Vagina (tissue), 2 donors: ENCODE measurements at regions not wholly inside any gene's neighbourhood (a gene's known extent, or its start where the extent isn't known, plus 50 kb on each side); places are given as distances from the start of the nearest gene placed in this dataset.

Experiments
- DNase-seq, 2 donors: peaks; one replicate each; pipeline ENCODE4 v3.0.0-alpha.2; 2017; ENCODE audit errors: extremely low spot score in 2 of 2
- H3K27ac ChIP-seq: fragments of 200-600 bp; sonication (generic); one replicate; pipeline ENCODE4 v1.5.1; 2019
- H3K27me3 ChIP-seq: fragments of 200-600 bp; sonication (generic); one replicate; pipeline ENCODE4 v1.5.1; 2019
- H3K36me3 ChIP-seq, 2 donors: fragments of 200-600 bp; sonication (generic); one replicate each; pipeline ENCODE4 v1.5.1; 2017 to 2019
- H3K4me1 ChIP-seq: fragments of 200-600 bp; sonication (generic); one replicate; pipeline ENCODE4 v1.5.1; 2019
- H3K4me3 ChIP-seq, 2 donors: fragments of 200-600 bp; sonication (generic); 1 replicate in 1 of 2; 2 replicates in 1 of 2; pipeline ENCODE4 v1.5.1; 2016 to 2019
- H3K9me3 ChIP-seq: fragments of 200-600 bp; sonication (generic); one replicate; pipeline ENCODE4 v1.5.1; 2019
- CTCF ChIP-seq, 3 experiments: fragments of 450-650 bp in 2 of 3; fragments of 200-600 bp in 1 of 3; sonication (generic) in 1 of 3; IDR thresholded peaks; one replicate each; pipeline ENCODE4 v1.5.1; 2017 to 2019; ENCODE audit warnings: antibody characterized with exemption in 3 of 3, mild to moderate bottlenecking in 2 of 3, moderate library complexity in 2 of 3
- POLR2A ChIP-seq, 2 donors: fragments of 450-650 bp; IDR thresholded peaks; one replicate each; pipeline ENCODE4 v1.6.1; 2017; ENCODE audit warnings: antibody characterized with exemption in 2 of 2, mild to moderate bottlenecking in 2 of 2, moderate library complexity in 2 of 2
- POLR2AphosphoS5 ChIP-seq, 2 donors: sonication (generic); formaldehyde crosslinking; IDR thresholded peaks; one replicate each; pipeline ENCODE4 v1.9.0; 2017; ENCODE audit warnings: antibody characterized with exemption in 2 of 2, mild to moderate bottlenecking in 2 of 2, low read depth in 1 of 2; ENCODE audit not compliant: insufficient read depth in 1 of 2
- intact Hi-C: fragments of 100-400 bp; cut with DNase I; formaldehyde crosslinking; loops from one replicate; pipeline ENCODE4 v1.15.1; 2023

- DNase-seq, result peak; percentile 20 to 34
- Histone ChIP-seq H3K27ac (no peak overlapping the region), H3K4me1 (peaks cover 10% of the 10 kb centered on the region), H3K4me3 (no peak overlapping the region), H3K36me3 (no peaks in the 10 kb centered on the region), H3K27me3 (no peaks in the 10 kb centered on the region), H3K9me3 (no peaks in the 10 kb centered on the region)
- no peak for TF ChIP-seq POLR2AphosphoS5 (IDR thresholded peaks at IDR 0.05; ENCODE audit: insufficient read depth in 1 of 2, low read depth in 1 of 2)
- TF ChIP-seq POLR2A (IDR thresholded peaks at IDR 0.05), result no peak
- no peak for TF ChIP-seq CTCF (IDR thresholded peaks at IDR 0.05)
- intact Hi-C loops, result no loop called here
These were observed 396.8 kb downstream of the MED10 start for GRCh38 chr5:5981562-5981961.

DNA sequence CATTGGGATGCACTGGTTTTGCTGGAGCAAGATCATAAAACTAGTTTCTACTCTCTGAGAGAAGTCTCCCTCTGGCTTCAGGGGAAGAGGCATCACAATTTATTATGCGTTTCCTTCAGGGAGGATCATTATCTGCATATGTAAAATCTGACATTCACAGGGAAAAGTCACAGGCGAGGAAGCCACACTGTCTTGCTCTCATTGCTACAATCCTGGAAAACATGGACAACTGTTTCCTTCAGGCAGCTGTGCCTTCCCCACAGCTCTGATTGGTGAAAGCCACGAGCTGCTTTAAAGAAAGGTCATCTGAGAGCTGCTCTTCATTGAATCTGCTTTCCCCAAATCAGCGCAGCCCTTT is 397.8 kb downstream of the MED10 start:
- TF ChIP-seq CTCF (IDR thresholded peaks at IDR 0.05), result no peak
- TF ChIP-seq POLR2A (IDR thresholded peaks at IDR 0.05), result no peak
- no peak for TF ChIP-seq POLR2AphosphoS5 (IDR thresholded peaks at IDR 0.05; ENCODE audit: insufficient read depth in 1 of 2, low read depth in 1 of 2)
- intact Hi-C loops, result no loop called here

DNA sequence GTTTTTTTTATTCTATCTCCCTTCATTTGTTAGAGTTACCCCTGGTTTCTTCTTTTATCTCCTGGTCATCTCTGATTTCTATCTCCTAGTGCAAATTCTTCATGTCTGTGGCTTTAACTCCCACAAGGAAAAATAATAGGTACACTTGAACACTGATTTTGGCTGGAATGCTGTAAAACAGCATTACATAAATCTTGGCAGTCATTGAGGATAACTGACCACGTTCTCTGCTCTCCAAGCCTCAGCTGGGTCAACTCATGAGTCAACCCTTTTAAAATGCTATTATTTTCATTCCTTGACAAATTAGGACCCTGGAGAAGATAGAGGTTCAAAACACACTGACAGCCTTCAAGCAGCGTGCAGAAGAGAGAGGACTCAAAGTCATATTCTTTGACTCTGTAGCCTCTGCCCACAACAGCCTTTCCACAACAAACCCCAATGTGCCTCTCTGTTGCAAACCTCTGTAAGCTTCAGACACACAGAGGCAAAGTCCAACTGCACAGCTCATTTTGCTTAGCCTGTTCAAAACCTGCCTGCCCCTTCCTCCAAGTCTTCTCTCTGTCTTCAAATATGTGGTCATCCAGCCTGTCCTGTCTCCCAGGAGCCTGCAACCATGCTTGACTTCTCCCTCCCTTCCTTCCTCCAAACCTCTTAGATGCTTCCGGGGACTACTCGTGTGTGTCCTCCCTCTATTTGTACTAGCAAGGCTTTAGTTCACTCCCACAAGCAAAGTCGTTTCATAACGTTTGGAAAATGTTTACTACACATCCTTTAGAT is 398.4 kb downstream of the MED10 start:
- peak overlapping the region; percentile 55 for H3K27ac ChIP-seq
- H3K4me3 ChIP-seq, result no peak overlapping the region
- no peaks in the 10 kb centered on the region for H3K27me3 ChIP-seq
- H3K9me3 ChIP-seq, result no peaks in the 10 kb centered on the region
- no peak for TF ChIP-seq POLR2AphosphoS5 (IDR thresholded peaks at IDR 0.05; ENCODE audit: insufficient read depth in 1 of 2, low read depth in 1 of 2)
- no peak for TF ChIP-seq POLR2A (IDR thresholded peaks at IDR 0.05)
- no peak for TF ChIP-seq CTCF (IDR thresholded peaks at IDR 0.05)
- no peaks in the 10 kb centered on the region for H3K36me3 ChIP-seq
- peak; percentile 61 to 84 for DNase-seq
- peaks cover 10% of the 10 kb centered on the region for H3K4me1 ChIP-seq
- intact Hi-C loops, result no loop called here

More for the DNA sequence above, 397.8 kb downstream of the MED10 start:
- Histone ChIP-seq H3K36me3 (no peaks in the 10 kb centered on the region), H3K4me3 (no peak overlapping the region), H3K9me3 (no peaks in the 10 kb centered on the region), H3K27ac (peak overlapping the region; percentile 55), H3K27me3 (no peaks in the 10 kb centered on the region), H3K4me1 (peaks cover 10% of the 10 kb centered on the region)
- DNase-seq, result peak in 1 of 2 donors; percentile 22

DNA sequence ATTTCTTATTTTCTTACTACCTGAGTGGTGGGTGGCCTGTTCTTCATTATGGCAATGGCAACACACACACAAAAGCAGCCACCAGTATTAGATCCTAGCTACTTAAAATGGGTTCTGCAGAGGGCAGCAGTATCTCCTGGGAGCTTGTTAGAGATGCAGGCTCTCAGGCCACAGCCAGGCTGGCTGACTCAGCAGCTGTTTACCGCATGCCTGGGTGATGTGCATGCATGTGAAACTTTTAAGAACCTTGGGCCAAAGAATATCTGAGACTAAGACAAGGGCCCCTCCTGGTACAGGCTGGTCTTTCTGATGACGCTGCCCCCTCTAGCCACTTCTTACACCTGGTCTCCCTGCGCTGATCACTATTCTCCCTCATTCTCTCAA is 399.0 kb downstream of the MED10 start:
- TF ChIP-seq POLR2AphosphoS5 (IDR thresholded peaks at IDR 0.05; ENCODE audit: insufficient read depth in 1 of 2, low read depth in 1 of 2), result no peak
- no peak for TF ChIP-seq POLR2A (IDR thresholded peaks at IDR 0.05)
- no peak for TF ChIP-seq CTCF (IDR thresholded peaks at IDR 0.05)
- H3K9me3 ChIP-seq, result no peaks in the 10 kb centered on the region
- peak overlapping the region; percentile 55 for H3K27ac ChIP-seq
- intact Hi-C loops, result no loop called here
- peak; percentile 40 to 87 for DNase-seq
- no peaks in the 10 kb centered on the region for H3K36me3 ChIP-seq
- peaks cover 10% of the 10 kb centered on the region for H3K4me1 ChIP-seq
- H3K27me3 ChIP-seq, result no peaks in the 10 kb centered on the region
- no peak overlapping the region for H3K4me3 ChIP-seq
